Endothelial cell of umbilical vein (primary cell): ENCODE measurements at regions not wholly inside any gene's neighbourhood (a gene's known extent, or its start where the extent isn't known, plus 50 kb on each side); places are given as distances from the start of the nearest gene placed in this dataset.

ENCODE experiments used
- BruUV-seq: library from RNA; stranded (reverse); fragments of 400-500 nt; replicated peaks from 2 replicates; lab custom pipeline; 2021; lab: Mats Ljungman, UMichigan
- CTCF ChIA-PET: fragments of 300-600, 350-600 bp; sonication (Branson Sonifier 250); formaldehyde crosslinking; loops from one replicate; lab custom pipeline; 2021; ENCODE audit warnings: antibody characterized with exemption, inconsistent platforms; lab: Charles Lee
- POLR2A ChIA-PET: fragments of 300-600, 350-600 bp; sonication (Branson Sonifier 250); formaldehyde crosslinking; loops from one replicate; lab custom pipeline; 2021; ENCODE audit warnings: antibody characterized with exemption, inconsistent platforms; lab: Charles Lee
- DNase-seq: peaks from one replicate; pipeline ENCODE4 v3.0.0-alpha.2; 2011; ENCODE audit warnings: low read depth, low spot score
- FAIRE-seq: peaks from 2 replicates; lab custom pipeline; 2011; peaks lifted over from hg19 to GRCh38; lab: Jason Lieb, UNC
- H2AFZ ChIP-seq: 2 replicates; pipeline ENCODE4 v1.6.0; 2012; ENCODE audit warnings: low read depth, low read length, control low read depth, inconsistent platforms
- H3K27ac ChIP-seq: 2 replicates; pipeline ENCODE4 v1.5.1; 2011; ENCODE audit warnings: low read depth, mild to moderate bottlenecking, control low read depth, low read length, moderate library complexity; ENCODE audit not compliant: insufficient read depth
- H3K27me3 ChIP-seq, 2 experiments: 2 replicates each; pipeline versions ENCODE4 v1.6.0 to v1.6.1; 2011; ENCODE audit warnings: low read length in 2 of 2, mixed read lengths in 1 of 2; ENCODE audit not compliant: control insufficient read depth in 2 of 2, insufficient read depth in 2 of 2
- H3K36me3 ChIP-seq, 2 experiments: 2 replicates in 1 of 2; 3 replicates in 1 of 2; pipeline ENCODE4 v1.5.1; 2011; ENCODE audit warnings: low read length in 2 of 2, mild to moderate bottlenecking in 1 of 2, moderate library complexity in 1 of 2; ENCODE audit not compliant: control insufficient read depth in 2 of 2, insufficient read depth in 2 of 2; ENCODE audit errors: extremely low read depth in 1 of 2
- H3K4me1 ChIP-seq: 3 replicates; pipeline ENCODE4 v1.5.1; 2011; ENCODE audit warnings: mild to moderate bottlenecking, low read length; ENCODE audit not compliant: control insufficient read depth, insufficient read depth; ENCODE audit errors: extremely low read depth
- H3K4me2 ChIP-seq: 2 replicates; pipeline ENCODE4 v1.6.1; 2011; ENCODE audit warnings: low read length, control low read depth, mixed read lengths; ENCODE audit not compliant: insufficient read depth
- H3K4me3 ChIP-seq, 3 experiments: fragments of 200-600 bp in 1 of 3; sonication (generic), shearing (Covaris generic) in 1 of 3; replicated peaks in 1 of 3; 2 replicates each; pipeline ENCODE4 v1.5.1; 2011 to 2016; ENCODE audit warnings: control low read depth in 3 of 3, low read length in 3 of 3, mild to moderate bottlenecking in 2 of 3, inconsistent platforms in 1 of 3, low read depth in 1 of 3, moderate library complexity in 1 of 3; ENCODE audit not compliant: insufficient read depth in 1 of 3
- H3K79me2 ChIP-seq: 2 replicates; pipeline ENCODE4 v1.6.0; 2012; ENCODE audit warnings: low read length, inconsistent platforms; ENCODE audit not compliant: control insufficient read depth, insufficient read depth
- H3K9ac ChIP-seq: replicated peaks from 2 replicates; pipeline ENCODE3; 2011; ENCODE audit warnings: low read length, control low read depth; ENCODE audit not compliant: insufficient read depth; ENCODE audit errors: extremely low read depth
- H3K9me1 ChIP-seq: replicated peaks from 3 replicates; pipeline ENCODE4 v1.6.0; 2011; ENCODE audit warnings: mild to moderate bottlenecking, low read length; ENCODE audit not compliant: control insufficient read depth, insufficient read depth; ENCODE audit errors: extremely low read depth
- H3K9me3 ChIP-seq: replicated peaks from 2 replicates; pipeline ENCODE4 v1.5.1; 2012; ENCODE audit warnings: low read length, inconsistent platforms; ENCODE audit not compliant: control insufficient read depth, insufficient read depth
- H4K20me1 ChIP-seq: replicated peaks from 2 replicates; pipeline ENCODE3; 2011; ENCODE audit warnings: mild to moderate bottlenecking, low read length; ENCODE audit not compliant: control insufficient read depth, insufficient read depth; ENCODE audit errors: extremely low read depth
- EZH2 ChIP-seq: IDR thresholded peaks from 2 replicates; pipeline ENCODE4 v1.6.1; 2012; ENCODE audit warnings: borderline replicate concordance, low read depth, mild to moderate bottlenecking, moderate library complexity, low read length, inconsistent platforms; ENCODE audit not compliant: severe bottlenecking
- FOS ChIP-seq: IDR thresholded peaks from 2 replicates; pipeline ENCODE4 v1.6.1; 2011; ENCODE audit warnings: mild to moderate bottlenecking, low read length, moderate library complexity, borderline replicate concordance; ENCODE audit not compliant: insufficient read depth
- GATA2 ChIP-seq: IDR thresholded peaks from 2 replicates; pipeline ENCODE4 v1.7.0; 2011; ENCODE audit warnings: low read depth, mild to moderate bottlenecking, moderate library complexity, mixed read lengths, low read length; ENCODE audit not compliant: insufficient read length, insufficient read depth
- JUN ChIP-seq: IDR thresholded peaks from 2 replicates; pipeline ENCODE4 v1.6.1; 2011; ENCODE audit warnings: borderline replicate concordance, low read depth; ENCODE audit not compliant: insufficient read length, insufficient read depth
- MYC ChIP-seq: IDR thresholded peaks from one replicate; pipeline ENCODE4 v1.6.1; 2011; ENCODE audit warnings: mild to moderate bottlenecking, low read depth, low read length
- POLR2A ChIP-seq: IDR thresholded peaks from 2 replicates; pipeline ENCODE4 v1.6.1; 2012; ENCODE audit warnings: low read depth, mild to moderate bottlenecking, control low read depth, low read length
- POLR2AphosphoS5 ChIP-seq: IDR thresholded peaks from 2 replicates; pipeline ENCODE4 v1.6.1; 2012; ENCODE audit warnings: low read depth, mild to moderate bottlenecking, control low read depth, low read length, moderate library complexity; ENCODE audit not compliant: insufficient read depth
- dilution Hi-C: fragments of 300-500 bp; cut with MboI; formaldehyde crosslinking; loops from one replicate; pipeline ENCODE4 v1.15.0; 2019; ENCODE audit warnings: low sequenced_read_pairs; ENCODE audit not compliant: extremely low pct_ligation_motif_present
- intact Hi-C: fragments of 100-400 bp; cut with micrococcal nuclease; formaldehyde crosslinking; loops from one replicate; pipeline ENCODE4 v1.10.0; 2022
- TF ChIP-seq, protein P1 (sequence below): IDR thresholded peaks from 2 replicates; pipeline ENCODE4 v1.6.1; 2011; ENCODE audit not compliant: insufficient read depth, insufficient read length
- TF ChIP-seq, protein P2 (sequence below), 2 donors: IDR thresholded peaks; 1 replicate in 1 of 2; 2 replicates in 1 of 2; pipeline ENCODE4 v1.5.1; 2011; ENCODE audit warnings: low read length in 2 of 2, mild to moderate bottlenecking in 2 of 2, moderate library complexity in 2 of 2, control low read depth in 1 of 2, inconsistent platforms in 1 of 2, low read depth in 1 of 2; ENCODE audit not compliant: insufficient read depth in 1 of 2; ENCODE audit errors: extremely low read depth in 1 of 2

DNA sequence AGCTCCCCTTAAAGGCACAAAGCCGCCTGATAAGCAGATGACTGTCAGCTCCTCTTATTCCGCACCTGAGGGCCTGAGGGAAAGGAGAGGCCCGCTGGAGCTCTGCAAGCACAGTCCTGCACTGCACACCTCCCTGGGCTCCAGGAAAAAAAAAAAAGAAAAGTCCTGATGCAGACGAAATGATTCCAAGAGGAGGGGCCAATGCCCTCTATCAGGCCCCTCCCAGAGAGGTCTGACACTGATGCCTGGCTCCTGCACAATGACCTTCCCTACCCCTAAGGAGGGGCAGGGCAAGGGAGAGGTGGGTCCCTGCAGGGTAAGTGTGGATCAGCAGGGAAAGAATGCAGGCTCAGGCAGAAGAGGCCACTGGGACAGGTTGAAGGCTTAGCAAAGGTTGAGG is 572.7 kb downstream of the SOX6 start:
- FAIRE-seq (no peak), DNase-seq (no peak)
- H3K9me3 ChIP-seq, result no peaks in the 10 kb centered on the region
- no peak overlapping the region for H2AFZ ChIP-seq
- no peak overlapping the region for H3K27ac ChIP-seq
- H3K4me1 ChIP-seq, result no peaks in the 10 kb centered on the region
- ChIA-PET CTCF (no interaction called here), POLR2A (no interaction called here)
- H3K4me2 ChIP-seq, result no peak overlapping the region
- H3K79me2 ChIP-seq, result no peaks in the 10 kb centered on the region
- H3K27me3 ChIP-seq, result no peaks in the 10 kb centered on the region
- no peak overlapping the region for H3K9ac ChIP-seq
- no peaks in the 10 kb centered on the region for H4K20me1 ChIP-seq
- H3K36me3 ChIP-seq, result no peaks in the 10 kb centered on the region
- H3K4me3 ChIP-seq, result no peak overlapping the region
- BruUV-seq, result no TSS peak
- H3K9me1 ChIP-seq, result no peaks in the 10 kb centered on the region
- dilution Hi-C loops (no loop called here), intact Hi-C loops (no loop called here)
- no peak for TF ChIP-seq EZH2
- TF ChIP-seq, protein P1, sequence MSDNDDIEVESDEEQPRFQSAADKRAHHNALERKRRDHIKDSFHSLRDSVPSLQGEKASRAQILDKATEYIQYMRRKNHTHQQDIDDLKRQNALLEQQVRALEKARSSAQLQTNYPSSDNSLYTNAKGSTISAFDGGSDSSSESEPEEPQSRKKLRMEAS, result no peak
- TF ChIP-seq JUN, result no peak
- TF ChIP-seq, protein P2, sequence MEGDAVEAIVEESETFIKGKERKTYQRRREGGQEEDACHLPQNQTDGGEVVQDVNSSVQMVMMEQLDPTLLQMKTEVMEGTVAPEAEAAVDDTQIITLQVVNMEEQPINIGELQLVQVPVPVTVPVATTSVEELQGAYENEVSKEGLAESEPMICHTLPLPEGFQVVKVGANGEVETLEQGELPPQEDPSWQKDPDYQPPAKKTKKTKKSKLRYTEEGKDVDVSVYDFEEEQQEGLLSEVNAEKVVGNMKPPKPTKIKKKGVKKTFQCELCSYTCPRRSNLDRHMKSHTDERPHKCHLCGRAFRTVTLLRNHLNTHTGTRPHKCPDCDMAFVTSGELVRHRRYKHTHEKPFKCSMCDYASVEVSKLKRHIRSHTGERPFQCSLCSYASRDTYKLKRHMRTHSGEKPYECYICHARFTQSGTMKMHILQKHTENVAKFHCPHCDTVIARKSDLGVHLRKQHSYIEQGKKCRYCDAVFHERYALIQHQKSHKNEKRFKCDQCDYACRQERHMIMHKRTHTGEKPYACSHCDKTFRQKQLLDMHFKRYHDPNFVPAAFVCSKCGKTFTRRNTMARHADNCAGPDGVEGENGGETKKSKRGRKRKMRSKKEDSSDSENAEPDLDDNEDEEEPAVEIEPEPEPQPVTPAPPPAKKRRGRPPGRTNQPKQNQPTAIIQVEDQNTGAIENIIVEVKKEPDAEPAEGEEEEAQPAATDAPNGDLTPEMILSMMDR (IDR thresholded peaks at IDR 0.05; ENCODE audit: extremely low read depth in 1 of 2, insufficient read depth in 1 of 2, low read depth in 1 of 2, low read length in 2 of 2), result no peak
- no peak for TF ChIP-seq POLR2AphosphoS5
- no peak for TF ChIP-seq POLR2A
- TF ChIP-seq GATA2, result no peak
- TF ChIP-seq FOS, result no peak
- no peak for TF ChIP-seq MYC
